ENCODE measurements at regions not wholly inside any gene's neighbourhood (a gene's known extent, or its start where the extent isn't known, plus 50 kb on each side); places are given as distances from the start of the nearest gene placed in this dataset.
"Not testable (repeated sequence)": the region's sequence is repeated elsewhere in the genome, so short reads cannot be mapped to it uniquely, and the experiment has no call there.

- DNase-seq: not testable (repeated sequence)
These were observed 350.6 kb upstream of the NUPR2 start for GRCh38 chr7:56466607-56467525.

GRCh38 chr7:56449762-56450161, 333.5 kb upstream of the NUPR2 start:
- DNase-seq: no peak

- no peak for DNase-seq
These were observed 331.9 kb upstream of the NUPR2 start for GRCh38 chr7:56447864-56448693.

GRCh38 chr7:56420528-56420927, 304.3 kb upstream of the NUPR2 start:
- not testable (repeated sequence) for DNase-seq

GRCh38 chr7:56375173-56375572, 259.0 kb upstream of the NUPR2 start:
- no peak for DNase-seq

- DNase-seq: not testable (repeated sequence)
These were observed 258.4 kb upstream of the NUPR2 start for GRCh38 chr7:56374666-56375065.

GRCh38 chr7:56373314-56373713, 257.1 kb upstream of the NUPR2 start:
- DNase-seq: peak; percentile 7

GRCh38 chr7:56371792-56372191, 255.6 kb upstream of the NUPR2 start:
- DNase-seq: not testable (repeated sequence)

GRCh38 chr7:56370208-56370872, 254.1 kb upstream of the NUPR2 start:
- DNase-seq: not testable (repeated sequence)

GRCh38 chr7:56367914-56368313, 251.7 kb upstream of the NUPR2 start:
- DNase-seq: not testable (repeated sequence)

- not testable (repeated sequence) for DNase-seq
These were observed 251.2 kb upstream of the NUPR2 start for GRCh38 chr7:56367411-56367810.

GRCh38 chr7:56366701-56367100, 250.5 kb upstream of the NUPR2 start:
- not testable (repeated sequence) for DNase-seq

- DNase-seq: not testable (repeated sequence)
These were observed 236.4 kb upstream of the NUPR2 start for GRCh38 chr7:56352576-56352975.

- DNase-seq: not testable (repeated sequence)
These were observed 235.0 kb upstream of the NUPR2 start for GRCh38 chr7:56351181-56351580.

GRCh38 chr7:56348311-56348710, 232.1 kb upstream of the NUPR2 start:
- DNase-seq: not testable (repeated sequence)

GRCh38 chr7:56328327-56328726, 212.1 kb upstream of the NUPR2 start:
- DNase-seq: not testable (repeated sequence)

- DNase-seq: no peak
These were observed 174.3 kb upstream of the NUPR2 start for GRCh38 chr7:56290548-56290947.

GRCh38 chr7:56287429-56288138, 171.4 kb upstream of the NUPR2 start:
- DNase-seq: no peak

- DNase-seq: no peak
These were observed 139.9 kb upstream of the NUPR2 start for GRCh38 chr7:56256108-56256507.

- DNase-seq: no peak
These were observed 133.9 kb upstream of the NUPR2 start for GRCh38 chr7:56250135-56250534.

GRCh38 chr7:56229631-56230030, 113.4 kb upstream of the NUPR2 start:
- DNase-seq: no peak

- DNase-seq: no peak
These were observed 106.6 kb upstream of the NUPR2 start for GRCh38 chr7:56222866-56223265.
